Kidney epithelial cell (primary cell): ENCODE measurements at regions not wholly inside any gene's neighbourhood (a gene's known extent, or its start where the extent isn't known, plus 50 kb on each side); places are given as distances from the start of the nearest gene placed in this dataset.

Source experiments
- DNase-seq: peaks from one replicate; pipeline ENCODE4 v3.0.0-alpha.2; 2010; ENCODE audit warnings: low read depth
- H3K27me3 ChIP-seq: 2 replicates; pipeline ENCODE4 v1.6.0; 2011; ENCODE audit warnings: low read length; ENCODE audit not compliant: control insufficient read depth, insufficient read depth
- H3K36me3 ChIP-seq: 2 replicates; pipeline ENCODE4 v1.5.1; 2011; ENCODE audit warnings: low read length; ENCODE audit not compliant: control insufficient read depth, insufficient read depth
- H3K4me3 ChIP-seq: 2 replicates; pipeline ENCODE4 v1.5.1; 2011; ENCODE audit warnings: low read depth, mild to moderate bottlenecking, control low read depth, low read length
- TF ChIP-seq, protein P1 (sequence below): IDR thresholded peaks from 2 replicates; pipeline ENCODE4 v1.5.1; 2011; ENCODE audit warnings: mild to moderate bottlenecking, moderate library complexity, low read length, control low read depth, inconsistent platforms; ENCODE audit not compliant: insufficient read depth, poor library complexity, severe bottlenecking

DNA sequence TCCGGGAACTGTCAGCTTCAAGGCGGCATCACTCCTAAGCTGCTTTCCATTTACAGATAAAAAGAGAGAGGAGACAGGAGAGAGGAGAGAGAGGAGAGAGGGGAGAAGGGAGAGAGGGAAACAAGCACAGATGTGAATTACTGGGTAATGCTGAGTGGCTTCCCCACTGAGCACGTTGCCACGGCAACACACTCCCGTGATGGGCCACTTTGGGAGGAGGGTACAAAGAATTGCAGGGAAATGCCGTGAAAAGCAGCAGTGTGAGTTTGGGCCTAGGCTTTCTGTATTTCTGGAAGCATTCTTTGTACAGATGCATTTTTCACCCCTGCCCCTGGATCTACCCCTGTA lies 128.0 kb upstream of the IRF2BP2 start:
- TF ChIP-seq, protein P1, sequence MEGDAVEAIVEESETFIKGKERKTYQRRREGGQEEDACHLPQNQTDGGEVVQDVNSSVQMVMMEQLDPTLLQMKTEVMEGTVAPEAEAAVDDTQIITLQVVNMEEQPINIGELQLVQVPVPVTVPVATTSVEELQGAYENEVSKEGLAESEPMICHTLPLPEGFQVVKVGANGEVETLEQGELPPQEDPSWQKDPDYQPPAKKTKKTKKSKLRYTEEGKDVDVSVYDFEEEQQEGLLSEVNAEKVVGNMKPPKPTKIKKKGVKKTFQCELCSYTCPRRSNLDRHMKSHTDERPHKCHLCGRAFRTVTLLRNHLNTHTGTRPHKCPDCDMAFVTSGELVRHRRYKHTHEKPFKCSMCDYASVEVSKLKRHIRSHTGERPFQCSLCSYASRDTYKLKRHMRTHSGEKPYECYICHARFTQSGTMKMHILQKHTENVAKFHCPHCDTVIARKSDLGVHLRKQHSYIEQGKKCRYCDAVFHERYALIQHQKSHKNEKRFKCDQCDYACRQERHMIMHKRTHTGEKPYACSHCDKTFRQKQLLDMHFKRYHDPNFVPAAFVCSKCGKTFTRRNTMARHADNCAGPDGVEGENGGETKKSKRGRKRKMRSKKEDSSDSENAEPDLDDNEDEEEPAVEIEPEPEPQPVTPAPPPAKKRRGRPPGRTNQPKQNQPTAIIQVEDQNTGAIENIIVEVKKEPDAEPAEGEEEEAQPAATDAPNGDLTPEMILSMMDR, result no peak
- H3K4me3 ChIP-seq, result no peak overlapping the region
- H3K36me3 ChIP-seq, result no peaks in the 10 kb centered on the region
- no peak for DNase-seq
- no peaks in the 10 kb centered on the region for H3K27me3 ChIP-seq

DNA sequence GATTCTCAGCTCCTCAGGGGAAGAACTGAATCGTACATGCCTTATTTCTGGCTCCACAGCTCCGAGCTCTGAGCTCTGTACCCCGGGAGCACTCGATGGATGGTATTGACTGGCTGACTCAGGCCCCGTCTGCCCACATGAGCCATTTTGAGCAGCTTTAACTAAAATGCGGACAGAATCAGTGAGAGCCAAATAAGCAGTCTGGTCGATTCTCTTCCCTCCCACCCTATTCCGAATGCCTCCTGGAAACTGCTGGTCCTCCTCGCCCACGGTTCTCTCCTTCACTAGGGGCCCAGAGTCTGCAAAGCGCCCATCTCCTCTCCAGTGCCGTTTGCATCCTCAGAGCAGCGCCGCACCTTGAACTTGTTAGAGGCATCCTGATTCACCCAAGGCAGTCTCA lies 125.9 kb upstream of the IRF2BP2 start:
- no peaks in the 10 kb centered on the region for H3K36me3 ChIP-seq

DNA sequence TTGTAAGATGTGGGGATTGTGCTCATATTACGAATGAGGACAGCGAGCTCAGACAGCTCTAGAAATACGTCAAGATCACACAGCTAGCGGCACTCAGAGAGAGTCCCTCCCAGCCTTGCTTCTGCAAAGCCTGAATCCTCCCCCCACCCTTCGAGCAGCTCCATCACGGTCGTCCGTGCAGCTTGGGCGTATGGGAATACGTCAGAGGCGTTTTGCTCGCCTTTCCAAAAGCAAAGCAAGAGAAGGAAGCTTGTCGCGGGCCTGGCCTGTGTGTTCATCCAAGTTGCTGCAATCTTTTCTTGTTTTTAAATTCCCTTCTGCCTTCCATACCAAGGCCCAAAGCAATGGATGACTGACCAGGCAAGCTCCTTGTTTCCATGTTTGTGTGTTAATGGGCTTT lies 125.5 kb upstream of the IRF2BP2 start:
- no peak for DNase-seq
- Histone ChIP-seq H3K27me3 (no peaks in the 10 kb centered on the region), H3K36me3 (no peaks in the 10 kb centered on the region), H3K4me3 (no peak overlapping the region)
- TF ChIP-seq, protein P1, result no peak

More for the DNA sequence above, 125.9 kb upstream of the IRF2BP2 start:
- Histone ChIP-seq H3K4me3 (no peak overlapping the region), H3K27me3 (no peaks in the 10 kb centered on the region)
- DNase-seq, result no peak
- TF ChIP-seq, protein P1, result no peak

DNA sequence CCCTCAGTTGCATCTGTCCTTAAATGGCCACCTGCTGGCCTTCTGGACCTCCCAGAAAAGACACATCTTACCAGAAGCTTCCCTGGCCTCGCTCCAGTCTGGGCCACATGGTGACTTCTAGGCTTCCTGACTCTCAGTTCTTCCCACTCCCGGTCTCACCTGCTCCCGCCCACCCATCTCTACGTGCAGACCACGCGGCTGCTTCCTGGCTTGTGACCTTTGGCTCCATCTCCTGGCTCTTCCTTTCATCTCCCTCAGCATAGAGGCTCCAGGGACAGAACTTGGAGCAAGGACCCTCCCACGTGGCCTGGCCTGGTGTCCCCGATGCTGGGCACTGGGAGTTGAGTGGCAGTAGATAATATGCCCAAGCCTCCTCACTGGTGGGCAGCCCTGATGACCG lies 124.9 kb upstream of the IRF2BP2 start:
- DNase-seq, result no peak
- H3K36me3 ChIP-seq, result no peaks in the 10 kb centered on the region
- TF ChIP-seq, protein P1, result no peak
- no peaks in the 10 kb centered on the region for H3K27me3 ChIP-seq
- no peak overlapping the region for H3K4me3 ChIP-seq

DNA sequence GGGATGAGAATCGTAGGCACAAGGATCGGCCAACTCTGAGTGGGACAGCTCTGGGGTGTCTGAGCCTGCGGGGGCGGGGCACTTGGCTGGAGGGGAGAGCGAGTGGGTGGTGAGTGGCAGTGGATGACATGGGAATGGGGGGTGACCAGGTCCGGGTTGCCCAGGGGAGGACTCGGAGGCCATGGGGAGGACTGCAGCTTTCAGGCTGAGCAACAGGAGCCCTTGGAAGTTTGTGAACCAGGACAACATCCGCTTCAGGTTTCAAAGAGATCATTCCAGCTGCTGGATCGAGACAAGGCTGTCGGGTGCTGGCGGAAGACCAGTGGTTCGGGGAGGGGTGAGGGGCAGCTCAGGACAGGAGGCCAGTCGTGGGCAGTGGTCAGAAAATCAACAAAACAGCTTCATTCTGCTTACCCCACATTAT lies 124.4 kb upstream of the IRF2BP2 start:
- TF ChIP-seq, protein P1, result no peak

DNA sequence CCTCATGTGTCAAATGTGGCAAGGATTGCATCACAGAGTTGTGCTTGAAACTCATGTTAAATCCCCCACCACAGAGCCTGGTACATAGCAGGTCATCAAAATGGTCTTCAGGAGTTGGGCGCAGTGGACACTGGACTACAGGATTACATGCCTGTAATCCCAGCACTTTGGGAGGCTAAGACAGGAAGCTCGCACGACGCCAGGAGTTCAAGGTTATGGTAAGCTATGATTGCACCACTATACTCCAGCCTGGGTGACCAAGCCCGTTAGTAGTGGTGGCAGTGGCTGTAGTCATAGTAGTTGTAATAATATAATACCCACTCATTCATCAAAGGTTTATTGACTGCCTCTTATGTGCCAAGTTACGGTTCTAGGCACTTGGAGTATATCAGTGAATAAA lies 123.4 kb upstream of the IRF2BP2 start:
- no peaks in the 10 kb centered on the region for H3K36me3 ChIP-seq
- no peak overlapping the region for H3K4me3 ChIP-seq
- H3K27me3 ChIP-seq, result no peaks in the 10 kb centered on the region
- TF ChIP-seq, protein P1, result no peak
- no peak for DNase-seq

More for the DNA sequence above, 124.4 kb upstream of the IRF2BP2 start:
- no peak for DNase-seq
- Histone ChIP-seq H3K36me3 (no peaks in the 10 kb centered on the region), H3K4me3 (no peak overlapping the region), H3K27me3 (no peaks in the 10 kb centered on the region)
